ENCODE measurements at regions not wholly inside any gene's neighbourhood (a gene's known extent, or its start where the extent isn't known, plus 50 kb on each side); places are given as distances from the start of the nearest gene placed in this dataset.
"Not testable (repeated sequence)": the region's sequence is repeated elsewhere in the genome, so short reads cannot be mapped to it uniquely, and the experiment has no call there.

DNA sequence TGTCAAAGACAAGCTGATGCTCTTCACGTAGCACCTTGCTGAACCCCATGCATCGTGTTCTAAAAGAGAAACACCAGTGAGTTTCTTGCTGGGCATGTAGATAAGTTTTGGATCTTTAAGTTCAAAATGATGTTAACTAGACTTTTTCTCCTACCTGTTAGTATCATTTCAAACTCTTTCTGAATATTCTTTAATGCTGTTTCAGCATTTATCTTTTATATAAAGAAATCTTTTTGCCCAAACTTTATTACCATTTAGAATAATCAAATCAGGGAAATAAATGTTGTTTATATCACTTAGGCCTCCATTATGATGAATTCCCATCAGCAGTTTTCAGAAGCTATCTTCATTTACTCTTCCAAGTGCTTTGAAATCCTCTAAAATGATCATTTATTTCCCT is 542.8 kb downstream of the CDH10 start:
- Mint-ChIP-seq H3K9me3 (peaks cover 13 to 19% of the 10 kb centered on the region in 2 donors), H3K4me3 (no peak overlapping the region), H3K27me3 (no peaks in the 10 kb centered on the region), H3K4me1 (no peaks in the 10 kb centered on the region), H3K27ac (no peak overlapping the region)
- ATAC-seq: no peak
- no peak for DNase-seq

GRCh38 chr5:24103451-24104023 is 541.2 kb downstream of the CDH10 start:
- ATAC-seq (no peak), DNase-seq (no peak)
- H3K9me3 Mint-ChIP-seq: peaks cover 12 to 13% of the 10 kb centered on the region in 2 donors
- H3K4me1 Mint-ChIP-seq: no peaks in the 10 kb centered on the region
- no peak overlapping the region for H3K27ac Mint-ChIP-seq
- H3K27me3 Mint-ChIP-seq: no peaks in the 10 kb centered on the region
- H3K4me3 Mint-ChIP-seq: no peak overlapping the region

DNA sequence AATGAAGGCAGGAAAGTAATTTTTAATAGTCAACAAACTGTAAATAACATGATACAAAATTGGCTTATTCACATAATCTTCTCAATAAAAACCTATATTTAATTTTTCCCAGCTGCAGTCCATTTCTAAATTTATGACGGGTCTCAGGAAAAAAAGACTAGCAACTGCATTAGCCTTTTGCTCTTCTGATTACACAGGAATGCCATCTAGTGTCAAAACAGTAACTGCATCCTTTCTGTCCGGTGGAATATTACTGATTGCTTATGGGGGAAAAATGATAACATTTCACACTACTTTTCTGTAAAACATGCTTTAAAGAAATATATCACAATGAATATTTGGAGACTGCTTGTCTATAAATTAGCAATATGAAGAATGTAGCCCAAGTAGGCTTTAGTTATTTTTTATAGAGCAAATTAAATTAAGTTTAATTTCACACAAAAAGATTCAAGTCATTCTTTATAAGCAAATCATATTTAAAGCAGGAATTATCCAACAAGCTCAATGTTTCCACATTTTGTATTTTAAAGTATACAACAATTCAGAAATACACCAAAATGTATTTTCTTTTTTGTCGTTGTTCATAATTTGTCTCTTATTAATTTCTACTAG is 534.7 kb downstream of the CDH10 start:
- Mint-ChIP-seq H3K4me1 (no peaks in the 10 kb centered on the region), H3K9me3 (peaks cover 5 to 7% of the 10 kb centered on the region in 2 donors), H3K27ac (no peak overlapping the region), H3K27me3 (no peaks in the 10 kb centered on the region), H3K4me3 (no peak overlapping the region)
- ATAC-seq (no peak), DNase-seq (no peak)

DNA sequence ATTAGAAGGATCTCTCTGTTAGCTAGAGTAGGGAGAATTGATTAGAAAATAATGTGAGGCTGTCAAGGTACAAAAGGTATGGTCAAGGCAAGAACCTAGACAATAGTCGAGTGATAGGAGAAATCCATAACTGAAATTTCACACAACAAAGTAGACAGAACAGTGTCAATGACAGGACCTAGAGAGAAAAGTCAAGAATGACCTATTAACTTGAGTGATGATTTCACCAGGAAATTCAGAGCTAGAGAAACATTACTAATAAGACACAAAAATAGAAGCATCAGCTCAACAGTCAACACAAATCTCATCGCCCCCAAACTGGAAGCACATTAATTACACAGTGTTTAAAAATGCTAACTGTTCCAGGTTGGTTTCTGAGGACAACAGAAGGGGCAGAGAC is 532.4 kb downstream of the CDH10 start:
- ATAC-seq (no peak), DNase-seq (no peak)
- Mint-ChIP-seq H3K27me3 (no peaks in the 10 kb centered on the region), H3K4me3 (no peak overlapping the region), H3K4me1 (no peaks in the 10 kb centered on the region), H3K9me3 (peaks cover 11 to 12% of the 10 kb centered on the region in 2 donors), H3K27ac (no peak overlapping the region)

GRCh38 chr5:24118351-24118750 is 526.4 kb downstream of the CDH10 start:
- ATAC-seq (no peak), DNase-seq (no peak)
- no peaks in the 10 kb centered on the region for H3K4me1 Mint-ChIP-seq
- peaks cover 24 to 42% of the 10 kb centered on the region in 2 donors for H3K9me3 Mint-ChIP-seq
- no peak overlapping the region for H3K4me3 Mint-ChIP-seq
- no peak overlapping the region for H3K27ac Mint-ChIP-seq
- H3K27me3 Mint-ChIP-seq: no peaks in the 10 kb centered on the region

- peaks cover 9 to 17% of the 10 kb centered on the region in 2 donors for H3K9me3 Mint-ChIP-seq
- no peaks in the 10 kb centered on the region for H3K4me1 Mint-ChIP-seq
- H3K27ac Mint-ChIP-seq: no peak overlapping the region
- ATAC-seq: no peak
- H3K4me3 Mint-ChIP-seq: no peak overlapping the region
- DNase-seq: no peak
- no peaks in the 10 kb centered on the region for H3K27me3 Mint-ChIP-seq
Observed at GRCh38 chr5:24135536-24135935, 509.2 kb downstream of the CDH10 start.

DNA sequence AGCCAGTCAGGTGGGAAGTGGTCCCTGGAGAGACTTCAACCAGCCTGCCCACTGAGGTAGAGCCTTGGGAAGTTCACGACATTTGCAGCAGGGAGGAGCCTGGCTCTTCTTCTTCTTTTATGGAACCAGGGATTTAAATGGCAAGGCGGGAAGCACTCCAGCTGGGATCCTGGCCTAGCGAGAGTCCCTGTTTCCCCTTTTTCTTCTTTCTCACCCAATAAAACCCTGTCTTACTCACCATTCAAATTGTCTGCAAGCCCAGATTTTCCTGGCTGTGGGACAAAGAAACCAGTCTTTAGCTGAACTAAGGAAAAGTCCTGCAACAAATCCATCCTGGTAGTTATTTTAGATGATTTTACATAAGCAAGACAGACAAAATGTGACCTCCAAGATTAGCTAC is 503.7 kb downstream of the CDH10 start:
- ATAC-seq: no peak
- no peaks in the 10 kb centered on the region for H3K4me1 Mint-ChIP-seq
- DNase-seq: no peak
- peaks cover 9 to 10% of the 10 kb centered on the region in 2 donors for H3K9me3 Mint-ChIP-seq
- H3K4me3 Mint-ChIP-seq: no peak overlapping the region
- H3K27me3 Mint-ChIP-seq: no peaks in the 10 kb centered on the region
- no peak overlapping the region for H3K27ac Mint-ChIP-seq

DNA sequence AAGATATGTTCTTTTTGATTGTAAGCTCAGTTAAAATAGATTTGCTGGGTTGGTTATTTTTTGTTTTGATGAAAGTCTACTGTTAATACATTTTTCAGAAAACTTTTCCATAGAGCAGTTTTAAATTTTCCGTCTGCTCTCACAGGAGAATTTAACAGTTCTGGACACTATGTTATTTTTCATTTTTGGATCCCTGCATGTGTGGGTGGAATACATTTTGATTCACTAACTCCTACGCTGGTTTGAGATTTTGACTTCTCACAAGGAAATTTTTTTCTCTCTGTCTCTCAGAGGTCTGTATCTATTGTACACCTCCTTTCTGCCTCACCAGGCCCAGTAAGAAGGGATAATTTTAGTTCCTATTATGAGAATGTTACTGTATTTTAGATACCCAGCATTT is 502.4 kb downstream of the CDH10 start:
- ATAC-seq (no peak), DNase-seq (no peak)
- Mint-ChIP-seq H3K4me3 (no peak overlapping the region), H3K27me3 (no peaks in the 10 kb centered on the region), H3K27ac (no peak overlapping the region), H3K4me1 (no peaks in the 10 kb centered on the region), H3K9me3 (peaks cover 9 to 10% of the 10 kb centered on the region in 2 donors)

DNA sequence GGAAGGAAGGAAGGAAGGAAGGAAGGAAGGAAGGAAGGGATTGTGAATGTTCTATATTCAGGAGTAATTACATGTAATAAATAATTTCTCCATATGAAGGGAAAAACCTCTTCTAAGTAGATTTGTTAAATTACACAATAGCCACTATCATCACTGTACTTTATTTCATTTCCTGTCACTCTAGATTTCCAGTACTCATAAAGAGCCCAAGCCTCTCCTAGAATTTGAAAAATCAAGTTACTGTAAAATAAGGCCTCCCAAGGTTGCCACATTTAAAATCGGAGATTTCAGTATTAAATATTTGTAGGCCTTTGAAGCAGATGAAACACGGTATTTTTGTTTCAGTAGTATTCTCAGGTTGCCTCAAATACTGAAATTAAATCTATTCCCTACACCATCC is 499.0 kb downstream of the CDH10 start:
- Mint-ChIP-seq H3K4me3 (no peak overlapping the region), H3K4me1 (no peaks in the 10 kb centered on the region), H3K9me3 (no peaks in the 10 kb centered on the region), H3K27ac (no peak overlapping the region), H3K27me3 (no peaks in the 10 kb centered on the region)
- ATAC-seq (no peak), DNase-seq (no peak)

DNA sequence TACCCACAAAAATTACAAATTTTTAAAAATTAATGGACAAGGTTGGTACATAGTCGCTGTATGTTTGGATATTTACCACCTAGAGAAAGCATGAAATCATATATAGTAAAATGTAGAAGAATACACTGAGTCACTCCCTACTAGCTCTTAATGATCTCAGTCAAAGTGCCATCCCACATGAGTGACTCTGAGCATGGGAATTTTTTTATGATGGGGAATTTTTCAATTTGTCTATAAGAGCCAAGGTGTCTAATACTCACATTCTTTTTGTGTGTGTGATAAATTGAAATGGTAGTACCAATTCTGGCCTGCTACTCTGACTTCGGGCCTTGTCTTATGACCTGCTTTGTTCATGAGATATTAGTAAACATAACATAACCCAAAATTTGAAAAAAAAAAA is 483.2 kb downstream of the CDH10 start:
- DNase-seq (no peak), ATAC-seq (no peak)
- no peaks in the 10 kb centered on the region for H3K27me3 Mint-ChIP-seq
- no peak overlapping the region for H3K27ac Mint-ChIP-seq
- H3K4me1 Mint-ChIP-seq: no peaks in the 10 kb centered on the region
- H3K4me3 Mint-ChIP-seq: no peak overlapping the region
- H3K9me3 Mint-ChIP-seq: peaks cover 20 to 22% of the 10 kb centered on the region in 2 donors

GRCh38 chr5:24162343-24162742 is 482.4 kb downstream of the CDH10 start:
- H3K4me3 Mint-ChIP-seq: no peak overlapping the region
- H3K9me3 Mint-ChIP-seq: peaks cover 14 to 22% of the 10 kb centered on the region in 2 donors
- ATAC-seq (no peak), DNase-seq (no peak)
- no peak overlapping the region for H3K27ac Mint-ChIP-seq
- no peaks in the 10 kb centered on the region for H3K4me1 Mint-ChIP-seq
- H3K27me3 Mint-ChIP-seq: no peaks in the 10 kb centered on the region

DNA sequence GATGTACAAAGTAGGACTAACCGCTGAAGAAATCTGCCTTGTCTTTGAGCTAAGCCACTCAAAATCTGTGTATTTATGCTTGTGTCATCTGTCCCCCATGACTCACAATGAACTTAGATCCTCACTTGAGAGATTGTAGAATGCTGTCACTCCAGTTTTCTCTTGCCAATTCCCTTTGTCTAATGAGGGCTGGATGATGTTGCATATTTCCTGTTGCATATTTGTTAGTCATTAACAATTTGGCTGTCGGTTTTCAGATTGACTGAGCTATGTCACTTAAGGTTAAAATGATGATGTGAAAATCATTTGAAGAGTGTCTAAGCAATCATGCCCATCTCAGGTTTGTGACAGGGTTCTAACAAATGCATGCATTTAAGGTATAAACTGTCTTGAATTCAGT is 481.7 kb downstream of the CDH10 start:
- Mint-ChIP-seq H3K27ac (no peak overlapping the region), H3K4me1 (no peaks in the 10 kb centered on the region), H3K9me3 (peaks cover 11 to 22% of the 10 kb centered on the region in 2 donors), H3K27me3 (no peaks in the 10 kb centered on the region), H3K4me3 (no peak overlapping the region)
- ATAC-seq: no peak
- DNase-seq: no peak

- no peak overlapping the region for H3K4me3 Mint-ChIP-seq
- no peaks in the 10 kb centered on the region for H3K27me3 Mint-ChIP-seq
- H3K9me3 Mint-ChIP-seq: peaks cover 7 to 16% of the 10 kb centered on the region in 2 donors
- DNase-seq: no peak
- H3K4me1 Mint-ChIP-seq: no peaks in the 10 kb centered on the region
- no peak overlapping the region for H3K27ac Mint-ChIP-seq
- ATAC-seq: no peak
Observed at GRCh38 chr5:24167806-24168205, 477.0 kb downstream of the CDH10 start.

- Mint-ChIP-seq H3K27ac (no peak overlapping the region), H3K9me3 (peaks cover 7 to 16% of the 10 kb centered on the region in 2 donors), H3K4me3 (no peak overlapping the region), H3K27me3 (no peaks in the 10 kb centered on the region), H3K4me1 (no peaks in the 10 kb centered on the region)
- no peak for DNase-seq
- ATAC-seq: no peak
Observed at GRCh38 chr5:24170026-24170425, 474.8 kb downstream of the CDH10 start.

- H3K9me3 Mint-ChIP-seq: peaks cover 7 to 13% of the 10 kb centered on the region in 2 donors
- not testable (repeated sequence) for ATAC-seq, H3K4me3 Mint-ChIP-seq, H3K27ac Mint-ChIP-seq, H3K27me3 Mint-ChIP-seq, DNase-seq, H3K4me1 Mint-ChIP-seq
Observed at GRCh38 chr5:24170930-24171329, 473.8 kb downstream of the CDH10 start.

DNA sequence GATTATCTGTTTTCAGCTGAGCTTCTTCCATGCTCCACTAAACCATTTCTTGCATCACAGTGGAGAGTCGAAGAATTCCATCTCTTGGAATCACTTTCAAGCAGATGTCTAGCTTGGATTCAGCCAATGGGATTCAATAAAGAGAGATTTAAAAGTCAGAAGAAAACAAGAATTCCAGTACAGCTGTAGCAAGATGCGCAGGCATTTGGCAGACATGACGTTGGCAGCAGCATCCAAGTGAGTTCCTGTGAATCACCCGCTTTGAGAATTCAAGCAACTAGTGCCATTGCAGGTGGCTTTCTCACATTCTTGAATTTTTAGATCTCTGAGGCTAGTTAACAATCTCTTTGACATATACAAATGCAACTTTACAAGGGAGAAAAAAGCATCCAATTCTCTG is 467.0 kb downstream of the CDH10 start:
- no peak overlapping the region for H3K4me3 Mint-ChIP-seq
- no peak overlapping the region for H3K27ac Mint-ChIP-seq
- no peaks in the 10 kb centered on the region for H3K4me1 Mint-ChIP-seq
- no peaks in the 10 kb centered on the region for H3K27me3 Mint-ChIP-seq
- H3K9me3 Mint-ChIP-seq: peaks cover 0 to 4% of the 10 kb centered on the region in 2 donors
- ATAC-seq (no peak), DNase-seq (no peak)

DNA sequence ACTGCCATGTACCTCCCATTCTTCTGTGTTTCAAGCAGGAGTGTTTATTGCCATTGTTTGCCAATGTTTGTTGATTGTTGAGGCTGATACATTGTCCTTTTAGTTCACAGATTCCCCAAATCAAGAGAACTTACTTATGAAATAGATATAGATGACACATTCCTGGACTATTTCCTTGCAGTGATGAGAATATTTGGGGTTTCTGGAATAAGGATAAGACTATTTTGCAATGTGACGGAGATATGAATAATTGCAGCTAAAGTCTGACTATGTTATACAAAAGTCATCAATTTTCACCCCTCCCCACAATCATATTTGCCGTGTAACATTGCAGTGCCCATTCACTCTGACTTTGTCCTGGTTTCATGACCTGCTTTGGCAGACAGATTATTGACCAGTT is 460.8 kb downstream of the CDH10 start:
- no peaks in the 10 kb centered on the region for H3K27me3 Mint-ChIP-seq
- ATAC-seq (no peak), DNase-seq (no peak)
- no peak overlapping the region for H3K27ac Mint-ChIP-seq
- no peaks in the 10 kb centered on the region for H3K4me1 Mint-ChIP-seq
- peaks cover 8 to 21% of the 10 kb centered on the region in 2 donors for H3K9me3 Mint-ChIP-seq
- no peak overlapping the region for H3K4me3 Mint-ChIP-seq

Measured in stimulated activated naive CD8-positive, alpha-beta T cell treated with anti-CD3 and anti-CD28 coated beads, Interleukin-15, amount 100 ng/mL, for 72 hours (primary cell).